RWPE1 (cell line): ENCODE measurements at regions not wholly inside any gene's neighbourhood (a gene's known extent, or its start where the extent isn't known, plus 50 kb on each side); places are given as distances from the start of the nearest gene placed in this dataset.

Experiments used
- CTCF ChIA-PET: fragments of 350-600 bp; sonication (Branson Sonifier 250); formaldehyde crosslinking; extraction: SDS; loops from one replicate; lab custom pipeline; 2021; lab: Yijun Ruan, JAX
- POLR2A ChIA-PET: fragments of 400-600 bp; formaldehyde crosslinking; extraction: SDS; loops from one replicate; lab custom pipeline; 2020; ENCODE audit warnings: antibody characterized with exemption; ENCODE audit not compliant: low non-redundant PET; lab: Yijun Ruan, JAX
- DNase-seq: peaks from one replicate; pipeline ENCODE4 v3.0.0; 2012; ENCODE audit warnings: low spot score
- H3K27ac ChIP-seq: fragments of 450-650 bp; 2 replicates; pipeline ENCODE4 v1.5.1; 2017
- CTCF ChIP-seq: fragments of 450-650 bp; conservative IDR thresholded peaks from 2 replicates; pipeline ENCODE4 v1.5.1; 2017; ENCODE audit warnings: low read depth, mild to moderate bottlenecking

- H3K27ac ChIP-seq = no peak overlapping the region
- ChIA-PET POLR2A (no interaction called here), CTCF (no interaction called here)
- DNase-seq = no peak
- TF ChIP-seq CTCF = no peak
These were observed 358.3 kb upstream of the SMIM21 start for GRCh38 chr18:75785834-75786233.

GRCh38 chr18:75785206-75785605, 357.7 kb upstream of the SMIM21 start:
- no peak for DNase-seq
- no peak for TF ChIP-seq CTCF
- CTCF ChIA-PET = no interaction called here
- H3K27ac ChIP-seq = no peak overlapping the region
- POLR2A ChIA-PET = no interaction called here

GRCh38 chr18:75784390-75784789, 356.9 kb upstream of the SMIM21 start:
- no peak overlapping the region for H3K27ac ChIP-seq
- ChIA-PET CTCF (no interaction called here), POLR2A (no interaction called here)
- TF ChIP-seq CTCF = no peak
- no peak for DNase-seq

- DNase-seq = no peak
- H3K27ac ChIP-seq = no peak overlapping the region
- POLR2A ChIA-PET = no interaction called here
- TF ChIP-seq CTCF = no peak
- CTCF ChIA-PET = interaction anchor here (0.7 kb wide), 1 partner anchor 291 kb away, joined by 3 read pairs; no protein-coding TSS in a partner anchor
These were observed 356.2 kb upstream of the SMIM21 start for GRCh38 chr18:75783566-75784281.

GRCh38 chr18:75782826-75783225, 355.3 kb upstream of the SMIM21 start:
- no peak overlapping the region for H3K27ac ChIP-seq
- no peak for TF ChIP-seq CTCF
- POLR2A ChIA-PET = no interaction called here
- DNase-seq = no peak
- CTCF ChIA-PET = no interaction called here

GRCh38 chr18:75782204-75782603, 354.7 kb upstream of the SMIM21 start:
- no peak overlapping the region for H3K27ac ChIP-seq
- CTCF ChIA-PET = no interaction called here
- DNase-seq = no peak
- POLR2A ChIA-PET = no interaction called here
- TF ChIP-seq CTCF = no peak
